DMS153 (cell line): ENCODE measurements at regions not wholly inside any gene's neighbourhood (a gene's known extent, or its start where the extent isn't known, plus 50 kb on each side); places are given as distances from the start of the nearest gene placed in this dataset.
"Not testable (repeated sequence)": the region's sequence is repeated elsewhere in the genome, so short reads cannot be mapped to it uniquely, and the experiment has no call there.

Experiments used
- DNase-seq: peaks from one replicate; lab custom pipeline; 2025; lab: John Stamatoyannopoulos, UW

DNA sequence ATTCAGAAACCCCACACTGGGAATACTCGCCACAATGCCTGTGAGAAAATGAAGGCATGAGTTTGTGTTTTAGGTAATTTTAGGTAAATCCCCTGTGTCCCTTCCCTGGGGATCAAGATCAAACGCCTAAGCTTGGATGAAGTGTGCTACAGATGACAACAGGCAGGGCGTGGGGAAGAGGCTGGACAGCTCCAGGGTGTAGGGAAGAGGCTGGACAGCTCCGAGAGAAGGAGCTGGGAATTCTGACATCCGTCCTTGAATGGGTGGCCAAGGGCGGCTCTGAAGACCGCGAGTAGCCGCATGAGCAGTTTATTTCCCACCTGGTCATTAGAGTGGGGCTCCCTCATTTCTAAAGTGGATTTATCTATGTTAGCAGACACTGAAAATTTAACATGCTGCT, 109.7 kb downstream of the RAMP3 start:
- no peak for DNase-seq

DNA sequence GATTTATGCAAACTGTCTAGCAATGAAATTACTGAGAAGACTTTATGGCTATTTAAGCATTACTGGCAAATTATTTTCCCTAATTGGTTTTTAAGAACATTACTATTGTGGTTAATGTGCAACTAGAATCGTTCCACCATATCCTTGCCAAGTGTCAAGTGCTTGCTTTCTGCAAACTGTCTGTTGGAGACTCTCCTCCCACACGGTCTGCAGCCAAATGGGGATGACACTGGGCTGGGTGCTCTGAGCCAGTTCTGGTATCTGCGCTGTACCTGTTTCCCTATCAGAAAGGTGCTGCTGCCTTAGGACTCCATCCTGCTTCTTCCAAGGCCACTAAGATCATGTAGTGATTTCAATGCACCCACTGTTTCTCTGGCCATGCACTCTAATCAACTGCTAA, 110.4 kb downstream of the RAMP3 start:
- no peak for DNase-seq

GRCh38 chr7:45269192-45269591, 111.6 kb downstream of the RAMP3 start:
- DNase-seq = no peak

DNA sequence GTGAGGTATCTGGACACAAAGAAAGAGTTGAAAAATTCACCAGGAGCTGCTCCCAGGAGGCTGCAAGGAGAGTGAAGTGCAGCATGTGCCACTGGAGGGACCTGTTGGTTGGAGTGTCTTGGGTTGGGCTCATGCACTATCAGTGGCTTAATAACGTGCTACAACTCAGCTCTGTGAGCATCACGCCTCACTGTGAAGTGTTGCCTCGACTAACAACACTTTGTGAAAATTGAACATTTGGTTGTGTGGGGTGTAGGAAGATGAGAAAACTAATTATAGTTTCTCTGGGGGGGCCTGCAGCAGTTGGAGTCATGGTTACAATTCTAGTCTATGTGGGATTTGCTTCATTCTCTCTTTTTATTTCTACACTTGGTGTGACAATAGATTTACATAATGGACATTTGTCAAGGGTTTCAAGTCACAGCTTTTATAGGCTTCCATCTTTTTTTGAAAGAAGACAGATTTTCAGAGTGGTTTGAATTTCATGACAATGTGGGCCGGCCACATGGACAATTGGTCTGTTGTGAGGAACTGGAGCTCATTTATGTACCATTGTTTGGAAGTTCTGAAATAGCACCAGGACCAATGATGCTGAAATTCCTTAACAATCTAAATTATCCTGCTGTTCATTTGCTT, 121.3 kb downstream of the RAMP3 start:
- no peak for DNase-seq

DNA sequence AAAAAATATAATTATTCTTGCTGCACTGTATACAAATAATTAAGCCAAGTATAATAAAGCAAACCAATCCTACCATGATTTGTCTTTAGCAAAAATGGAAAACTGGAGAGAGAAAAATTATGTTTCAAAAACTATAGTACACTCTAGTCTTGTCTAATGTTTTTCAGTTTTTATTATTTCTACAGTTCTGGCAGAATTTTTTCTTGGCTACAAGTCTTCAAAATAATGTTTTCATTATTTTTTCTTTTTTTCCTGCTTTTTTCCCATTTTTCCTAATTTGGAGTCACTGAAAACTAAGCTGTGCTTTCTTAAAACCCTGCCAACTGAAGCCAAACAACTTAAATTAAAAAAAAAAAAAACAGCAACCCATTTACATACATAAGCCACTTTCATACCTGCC, 132.0 kb downstream of the RAMP3 start:
- not testable (repeated sequence) for DNase-seq

DNA sequence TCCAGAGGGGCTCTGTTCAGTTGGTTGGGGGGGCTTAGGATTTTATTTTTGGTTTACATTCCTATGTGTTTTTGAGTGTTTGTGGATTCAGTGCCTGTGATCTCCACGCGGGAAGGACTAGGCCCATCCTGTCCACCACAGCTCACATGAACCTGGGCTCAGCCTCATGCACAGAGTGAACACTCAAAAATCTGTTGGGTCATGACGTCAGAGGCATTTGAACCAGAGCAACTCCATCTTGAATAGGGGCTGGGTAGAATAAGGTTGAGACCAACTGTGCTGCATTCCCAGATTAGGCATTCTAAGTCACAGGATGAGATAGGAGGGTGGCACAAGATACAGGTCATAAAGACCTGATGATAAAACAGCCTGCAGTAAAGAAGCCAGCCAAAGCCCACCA, 133.3 kb downstream of the RAMP3 start:
- no peak for DNase-seq

DNA sequence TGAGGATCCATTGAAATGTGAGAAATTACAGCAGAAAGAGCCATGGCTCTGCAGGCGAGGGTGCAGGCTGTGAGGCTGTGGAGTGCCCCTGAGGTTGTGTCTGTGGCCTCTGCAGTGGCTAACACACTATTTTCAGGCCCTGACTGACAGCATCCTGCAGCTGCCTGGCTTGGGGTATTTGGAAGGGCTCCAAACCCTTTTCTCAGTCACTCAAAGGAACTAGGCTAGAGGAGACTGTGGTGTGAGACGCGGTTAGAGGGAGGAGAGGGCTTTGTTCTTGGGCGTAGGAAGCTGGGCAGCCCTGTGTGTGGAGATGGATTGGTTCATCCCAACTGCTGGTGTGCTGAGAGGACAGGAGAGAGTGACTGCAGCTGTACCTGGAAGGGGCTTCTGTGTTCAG, 134.9 kb downstream of the RAMP3 start:
- DNase-seq = no peak

- DNase-seq = no peak
These were observed 135.8 kb downstream of the RAMP3 start for GRCh38 chr7:45293295-45293942.

DNA sequence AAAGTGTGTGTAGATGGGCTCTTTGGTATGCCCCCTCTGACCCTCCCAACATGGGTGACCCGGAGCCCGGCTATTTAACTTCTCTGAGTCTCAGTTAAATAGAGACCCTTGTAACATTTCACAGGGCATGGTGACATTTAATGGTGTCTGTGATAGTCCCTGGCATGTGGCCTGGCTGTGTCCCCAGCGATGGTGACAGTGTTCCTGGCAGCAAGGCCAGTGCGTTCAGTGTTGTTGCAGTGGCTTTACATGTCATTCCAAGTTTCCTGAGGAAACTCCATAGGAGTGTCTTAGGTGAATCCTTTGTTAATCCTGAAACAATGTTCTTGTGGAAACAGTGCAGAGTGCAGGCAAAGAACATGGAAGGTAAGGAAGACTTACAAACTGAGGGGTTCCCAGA, 137.0 kb downstream of the RAMP3 start:
- no peak for DNase-seq

- DNase-seq = no peak
These were observed 137.6 kb downstream of the RAMP3 start for GRCh38 chr7:45295222-45295621.

DNA sequence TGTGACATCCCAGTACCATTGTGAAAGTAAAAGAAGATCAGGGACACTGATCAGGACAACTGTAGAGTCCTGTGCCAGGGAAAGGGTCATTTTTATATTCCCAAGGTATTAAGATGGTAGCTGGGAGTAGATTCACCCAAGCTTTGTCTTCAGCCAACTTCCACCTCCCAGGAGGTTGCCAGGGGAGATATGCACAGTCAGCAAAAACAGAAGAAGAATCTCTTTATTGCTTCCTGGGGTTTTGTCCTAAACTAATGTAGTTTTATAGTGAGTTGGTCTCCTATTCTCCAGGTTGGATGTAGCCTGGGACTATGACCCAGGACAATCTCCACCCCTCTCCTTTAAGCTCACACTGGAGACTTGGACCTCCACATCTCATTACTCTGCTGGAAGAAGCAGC, 139.2 kb downstream of the RAMP3 start:
- no peak for DNase-seq

DNA sequence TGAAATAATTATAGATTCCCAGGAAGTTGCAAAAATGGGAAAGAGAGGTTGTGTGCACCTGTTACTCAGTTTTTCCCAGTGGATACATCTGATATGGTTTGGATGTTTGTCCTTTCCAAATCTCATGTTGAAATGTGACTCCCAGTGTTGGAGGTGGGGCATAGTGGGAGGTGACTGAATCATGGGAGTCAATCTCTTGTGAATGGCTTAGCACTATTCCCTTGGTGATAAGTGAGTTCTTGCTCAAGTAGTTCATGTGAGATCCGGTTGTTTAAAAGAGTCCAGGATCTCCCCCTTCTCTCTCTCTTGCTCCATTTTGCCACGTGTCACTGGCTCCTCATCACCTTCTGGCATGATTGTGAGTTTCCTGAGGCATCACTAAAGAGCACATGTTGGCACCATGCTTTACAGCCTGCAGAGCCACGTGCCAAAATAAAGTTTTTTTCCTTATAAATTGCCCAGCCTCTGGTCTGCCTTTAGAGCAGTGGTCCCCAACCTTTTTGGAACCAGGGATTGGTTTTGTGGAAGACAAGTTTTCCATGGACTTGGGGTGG, 149.2 kb downstream of the RAMP3 start:
- DNase-seq = no peak

GRCh38 chr7:45311597-45311996, 154.0 kb downstream of the RAMP3 start:
- DNase-seq = no peak

- DNase-seq = not testable (repeated sequence)
These were observed 157.9 kb downstream of the RAMP3 start for GRCh38 chr7:45315512-45315911.

GRCh38 chr7:45324683-45325237, 167.2 kb downstream of the RAMP3 start:
- no peak for DNase-seq

DNA sequence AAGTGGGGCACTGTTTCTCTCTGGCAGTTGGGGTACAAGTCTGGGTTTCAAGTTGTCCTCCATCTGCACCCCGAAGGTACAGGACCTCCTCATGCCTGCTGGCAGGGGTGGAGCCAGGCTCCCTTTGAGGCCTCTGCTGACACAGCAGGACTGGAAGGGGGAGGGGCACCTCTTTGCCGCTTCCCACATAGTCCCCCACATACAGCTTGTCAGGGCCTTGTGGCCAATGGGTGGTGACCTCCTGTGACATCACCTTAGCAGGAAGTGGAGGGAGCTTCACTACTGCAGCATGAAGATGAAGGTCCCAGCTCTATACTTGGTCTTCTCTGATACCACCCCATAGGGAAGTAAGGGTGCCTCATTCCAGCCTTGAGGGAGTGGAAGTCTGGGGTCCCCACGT, 167.8 kb downstream of the RAMP3 start:
- no peak for DNase-seq

DNA sequence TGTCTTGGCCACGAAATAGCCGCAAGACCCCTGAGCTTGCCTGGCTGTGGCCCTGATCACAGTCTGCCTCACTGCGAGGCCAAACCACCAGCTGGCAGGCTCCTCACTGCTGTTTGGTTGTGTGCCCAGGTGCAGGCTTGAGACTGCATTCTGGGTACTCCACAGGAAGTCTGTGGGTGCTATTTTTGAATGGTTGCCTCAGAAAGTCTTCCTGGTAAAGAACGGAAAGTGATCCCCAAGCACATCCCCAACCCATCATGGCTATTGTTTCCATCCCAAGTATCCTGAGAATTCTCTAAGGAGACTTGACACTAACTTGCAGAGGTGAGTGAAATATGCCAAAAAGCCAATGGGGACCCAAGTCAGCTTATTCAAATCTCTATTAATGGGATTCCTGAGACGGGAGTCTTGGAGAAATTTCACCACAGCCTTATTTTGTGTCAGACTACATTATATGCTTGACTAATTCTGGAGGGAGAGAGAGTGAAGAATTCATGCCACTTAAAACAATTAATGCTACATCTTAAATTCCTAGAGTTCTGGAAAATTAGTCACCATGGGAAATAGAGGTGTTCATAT, 170.9 kb downstream of the RAMP3 start:
- no peak for DNase-seq

- DNase-seq = no peak
These were observed 174.0 kb downstream of the RAMP3 start for GRCh38 chr7:45331563-45331962.

- DNase-seq = not testable (repeated sequence)
These were observed 177.4 kb downstream of the RAMP3 start for GRCh38 chr7:45335024-45335423.

DNA sequence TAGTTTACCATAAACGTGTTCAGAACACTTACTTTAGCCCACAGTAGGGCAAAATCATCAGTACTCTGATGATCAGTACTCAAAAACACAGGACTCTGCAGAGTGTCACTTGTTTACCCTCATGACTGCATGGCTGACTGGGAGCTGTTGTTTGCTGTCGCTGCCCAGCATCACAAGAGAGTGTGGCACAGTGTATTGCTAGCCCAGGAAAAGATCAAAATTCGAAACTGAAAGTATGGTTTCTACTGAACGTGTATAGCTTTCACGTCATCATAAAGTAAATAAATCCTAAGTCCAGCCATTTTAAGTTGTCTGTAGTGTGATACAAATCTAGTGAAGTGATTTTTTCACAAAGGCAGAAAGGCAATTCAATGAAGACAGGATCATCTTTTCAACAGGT, 184.6 kb downstream of the RAMP3 start:
- peak; percentile 11 for DNase-seq

GRCh38 chr7:45343746-45344145, 186.2 kb downstream of the RAMP3 start:
- no peak for DNase-seq

DNA sequence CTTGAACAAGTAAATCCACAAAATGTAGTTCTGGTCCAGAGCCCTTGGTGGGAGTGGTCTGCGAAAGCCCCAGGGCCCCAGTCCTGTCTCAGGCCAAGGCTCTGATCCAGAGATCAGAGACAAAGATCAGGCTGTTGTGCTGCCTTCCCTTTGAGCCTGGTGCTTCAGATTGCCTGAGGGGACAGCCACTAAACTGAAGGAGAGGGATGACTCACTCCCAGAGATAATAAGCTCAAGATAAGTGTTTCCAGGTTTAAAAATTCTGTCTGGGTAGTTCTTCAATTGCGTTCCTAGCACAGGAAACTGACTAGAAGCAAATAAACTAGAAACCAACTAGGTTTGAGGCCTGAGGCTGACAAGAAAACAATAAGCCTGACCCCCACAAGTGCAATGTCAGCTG, 190.2 kb downstream of the RAMP3 start:
- no peak for DNase-seq

DNA sequence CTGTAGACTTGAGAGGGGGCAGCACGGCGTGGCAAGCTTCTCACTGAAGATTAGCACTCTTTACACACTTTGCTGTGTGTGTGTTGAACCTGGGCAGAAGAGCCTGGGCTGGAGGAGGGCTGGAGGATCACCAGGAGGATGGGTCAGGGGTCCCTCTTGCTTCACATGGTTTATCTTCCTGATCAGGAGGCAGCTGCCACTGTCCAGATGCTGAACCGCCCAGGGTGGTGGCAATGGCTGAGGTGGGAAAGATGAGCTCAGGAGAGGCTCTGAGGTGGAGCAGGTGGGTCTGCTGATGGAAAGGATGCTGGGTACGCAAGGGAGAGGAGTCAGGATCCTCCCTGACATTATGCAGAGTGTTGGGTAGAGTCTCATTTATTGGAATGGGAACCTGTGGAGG, 191.5 kb downstream of the RAMP3 start:
- no peak for DNase-seq
